ENCODE measurements at regions not wholly inside any gene's neighbourhood (a gene's known extent, or its start where the extent isn't known, plus 50 kb on each side); places are given as distances from the start of the nearest gene placed in this dataset.

DNA sequence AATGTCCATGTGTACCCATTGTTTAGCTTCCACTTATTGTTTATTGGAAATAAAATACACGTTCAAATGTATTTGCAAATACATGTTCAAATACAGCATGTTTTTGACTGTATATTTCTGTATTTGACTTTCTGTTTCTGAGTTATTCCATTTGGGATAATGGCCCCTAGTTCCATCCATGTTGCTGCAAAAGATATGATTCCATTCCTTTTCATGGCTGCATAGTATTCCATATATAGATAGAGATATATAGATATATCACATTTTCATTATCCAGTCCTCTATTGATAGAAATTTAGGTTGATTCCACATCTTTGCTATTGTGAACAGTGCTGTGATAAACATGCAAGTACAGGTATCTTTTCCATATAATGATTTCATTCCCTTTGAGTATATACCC, 241.4 kb upstream of the SOX2 start:
- DNase-seq (ENCODE audit: low spot score in 2 of 2): no peak
- Histone ChIP-seq H3K27me3 (no peaks in the 10 kb centered on the region), H3K9me3 (peaks cover 4 to 42% of the 10 kb centered on the region in 2 donors), H3K4me1 (no peaks in the 10 kb centered on the region), H3K27ac (no peak overlapping the region), H3K4me3 (no peak overlapping the region), H3K36me3 (no peaks in the 10 kb centered on the region)
- TF ChIP-seq POLR2AphosphoS5 (IDR thresholded peaks at IDR 0.05) (no peak), POLR2A (IDR thresholded peaks at IDR 0.05) (no peak)
- TF ChIP-seq, protein P1, sequence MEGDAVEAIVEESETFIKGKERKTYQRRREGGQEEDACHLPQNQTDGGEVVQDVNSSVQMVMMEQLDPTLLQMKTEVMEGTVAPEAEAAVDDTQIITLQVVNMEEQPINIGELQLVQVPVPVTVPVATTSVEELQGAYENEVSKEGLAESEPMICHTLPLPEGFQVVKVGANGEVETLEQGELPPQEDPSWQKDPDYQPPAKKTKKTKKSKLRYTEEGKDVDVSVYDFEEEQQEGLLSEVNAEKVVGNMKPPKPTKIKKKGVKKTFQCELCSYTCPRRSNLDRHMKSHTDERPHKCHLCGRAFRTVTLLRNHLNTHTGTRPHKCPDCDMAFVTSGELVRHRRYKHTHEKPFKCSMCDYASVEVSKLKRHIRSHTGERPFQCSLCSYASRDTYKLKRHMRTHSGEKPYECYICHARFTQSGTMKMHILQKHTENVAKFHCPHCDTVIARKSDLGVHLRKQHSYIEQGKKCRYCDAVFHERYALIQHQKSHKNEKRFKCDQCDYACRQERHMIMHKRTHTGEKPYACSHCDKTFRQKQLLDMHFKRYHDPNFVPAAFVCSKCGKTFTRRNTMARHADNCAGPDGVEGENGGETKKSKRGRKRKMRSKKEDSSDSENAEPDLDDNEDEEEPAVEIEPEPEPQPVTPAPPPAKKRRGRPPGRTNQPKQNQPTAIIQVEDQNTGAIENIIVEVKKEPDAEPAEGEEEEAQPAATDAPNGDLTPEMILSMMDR (IDR thresholded peaks at IDR 0.05): no peak
- intact Hi-C loops (cut with DNase I; ENCODE audit: low total_unique reads): no loop called here

DNA sequence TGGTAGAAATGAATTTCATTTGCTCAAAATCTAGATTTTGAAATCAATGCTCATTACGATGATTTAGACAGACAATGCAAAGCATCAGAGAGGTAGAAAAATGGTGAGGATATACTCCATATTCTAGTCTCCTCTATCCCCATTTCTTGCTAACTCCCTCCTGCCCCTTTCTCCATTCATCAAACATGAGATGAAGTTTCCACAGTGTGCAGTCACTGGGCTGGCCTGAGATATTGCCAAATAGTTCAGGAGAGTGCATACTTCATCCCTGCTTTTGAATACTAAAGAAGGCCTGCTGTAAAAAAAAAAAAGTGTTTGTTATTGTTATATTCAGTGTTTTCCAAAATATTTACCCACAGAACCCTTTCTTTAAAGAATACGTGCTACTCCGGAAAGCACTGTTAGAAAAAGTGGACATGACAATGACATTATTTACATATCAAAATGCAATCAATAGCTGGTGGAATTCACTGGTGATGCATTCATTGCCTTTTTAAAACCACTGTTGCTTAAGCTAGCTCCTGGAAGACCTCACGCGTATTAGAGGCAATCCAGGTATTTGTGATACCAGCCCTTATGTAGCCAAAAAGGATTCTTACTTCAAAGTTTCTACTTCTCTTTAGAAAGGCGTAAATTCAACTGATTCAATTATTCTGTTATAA, 247.6 kb upstream of the SOX2 start:
- H3K9me3 ChIP-seq: no peaks in the 10 kb centered on the region
- intact Hi-C loops (cut with DNase I; ENCODE audit: low total_unique reads): no loop called here

GRCh38 chr3:181461381-181461780, 250.3 kb upstream of the SOX2 start:
- Histone ChIP-seq H3K36me3 (no peaks in the 10 kb centered on the region), H3K9me3 (no peaks in the 10 kb centered on the region), H3K4me3 (no peak overlapping the region), H3K4me1 (no peaks in the 10 kb centered on the region), H3K27me3 (no peaks in the 10 kb centered on the region), H3K27ac (no peak overlapping the region)
- DNase-seq (ENCODE audit: low spot score in 2 of 2): no peak
- intact Hi-C loops (cut with DNase I; ENCODE audit: low total_unique reads): no loop called here
- TF ChIP-seq POLR2AphosphoS5 (IDR thresholded peaks at IDR 0.05): no peak
- no peak for TF ChIP-seq POLR2A (IDR thresholded peaks at IDR 0.05)
- TF ChIP-seq, protein P1 (IDR thresholded peaks at IDR 0.05): no peak

More for the DNA sequence above, 247.6 kb upstream of the SOX2 start:
- Histone ChIP-seq H3K27ac (no peak overlapping the region), H3K4me1 (no peaks in the 10 kb centered on the region), H3K27me3 (no peaks in the 10 kb centered on the region), H3K36me3 (no peaks in the 10 kb centered on the region), H3K4me3 (no peak overlapping the region)
- DNase-seq (ENCODE audit: low spot score in 2 of 2): no peak
- no peak for TF ChIP-seq POLR2A (IDR thresholded peaks at IDR 0.05)
- no peak for TF ChIP-seq POLR2AphosphoS5 (IDR thresholded peaks at IDR 0.05)
- TF ChIP-seq, protein P1 (IDR thresholded peaks at IDR 0.05): no peak

GRCh38 chr3:181459516-181459915, 252.2 kb upstream of the SOX2 start:
- Histone ChIP-seq H3K4me1 (no peaks in the 10 kb centered on the region), H3K27ac (no peak overlapping the region), H3K36me3 (no peaks in the 10 kb centered on the region), H3K27me3 (no peaks in the 10 kb centered on the region), H3K4me3 (no peak overlapping the region), H3K9me3 (no peaks in the 10 kb centered on the region)
- intact Hi-C loops (cut with DNase I; ENCODE audit: low total_unique reads): no loop called here
- TF ChIP-seq POLR2A (IDR thresholded peaks at IDR 0.05) (no peak), POLR2AphosphoS5 (IDR thresholded peaks at IDR 0.05) (no peak)
- TF ChIP-seq, protein P1 (IDR thresholded peaks at IDR 0.05): no peak
- no peak for DNase-seq (ENCODE audit: low spot score in 2 of 2)

DNA sequence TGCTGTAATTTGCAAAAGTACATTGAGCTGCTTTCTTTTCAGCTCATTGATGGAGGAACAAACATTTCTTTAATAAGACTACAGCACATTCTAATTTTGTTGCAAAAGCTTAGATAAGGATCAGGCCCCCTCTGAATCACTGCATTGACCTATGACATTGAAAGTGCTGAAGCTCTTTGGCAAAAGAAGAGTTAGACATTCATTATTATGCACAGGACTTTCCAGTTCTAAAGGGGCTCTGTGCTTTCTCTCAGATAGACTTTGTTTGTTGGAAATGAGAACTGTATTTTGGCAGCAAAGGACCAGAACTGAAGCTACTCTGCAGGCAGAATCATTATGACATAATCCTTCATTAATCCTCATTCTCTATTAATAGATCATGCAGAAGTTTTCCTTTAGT, 252.9 kb upstream of the SOX2 start:
- intact Hi-C loops (cut with DNase I; ENCODE audit: low total_unique reads): no loop called here

More for the DNA sequence above, 252.9 kb upstream of the SOX2 start:
- H3K27ac ChIP-seq: no peak overlapping the region
- no peaks in the 10 kb centered on the region for H3K9me3 ChIP-seq
- DNase-seq (ENCODE audit: low spot score in 2 of 2): no peak
- no peaks in the 10 kb centered on the region for H3K4me1 ChIP-seq
- no peak overlapping the region for H3K4me3 ChIP-seq
- H3K27me3 ChIP-seq: no peaks in the 10 kb centered on the region
- no peaks in the 10 kb centered on the region for H3K36me3 ChIP-seq
- TF ChIP-seq POLR2A (IDR thresholded peaks at IDR 0.05): no peak
- no peak for TF ChIP-seq POLR2AphosphoS5 (IDR thresholded peaks at IDR 0.05)
